ENCODE measurements at regions not wholly inside any gene's neighbourhood (a gene's known extent, or its start where the extent isn't known, plus 50 kb on each side); places are given as distances from the start of the nearest gene placed in this dataset.

DNA sequence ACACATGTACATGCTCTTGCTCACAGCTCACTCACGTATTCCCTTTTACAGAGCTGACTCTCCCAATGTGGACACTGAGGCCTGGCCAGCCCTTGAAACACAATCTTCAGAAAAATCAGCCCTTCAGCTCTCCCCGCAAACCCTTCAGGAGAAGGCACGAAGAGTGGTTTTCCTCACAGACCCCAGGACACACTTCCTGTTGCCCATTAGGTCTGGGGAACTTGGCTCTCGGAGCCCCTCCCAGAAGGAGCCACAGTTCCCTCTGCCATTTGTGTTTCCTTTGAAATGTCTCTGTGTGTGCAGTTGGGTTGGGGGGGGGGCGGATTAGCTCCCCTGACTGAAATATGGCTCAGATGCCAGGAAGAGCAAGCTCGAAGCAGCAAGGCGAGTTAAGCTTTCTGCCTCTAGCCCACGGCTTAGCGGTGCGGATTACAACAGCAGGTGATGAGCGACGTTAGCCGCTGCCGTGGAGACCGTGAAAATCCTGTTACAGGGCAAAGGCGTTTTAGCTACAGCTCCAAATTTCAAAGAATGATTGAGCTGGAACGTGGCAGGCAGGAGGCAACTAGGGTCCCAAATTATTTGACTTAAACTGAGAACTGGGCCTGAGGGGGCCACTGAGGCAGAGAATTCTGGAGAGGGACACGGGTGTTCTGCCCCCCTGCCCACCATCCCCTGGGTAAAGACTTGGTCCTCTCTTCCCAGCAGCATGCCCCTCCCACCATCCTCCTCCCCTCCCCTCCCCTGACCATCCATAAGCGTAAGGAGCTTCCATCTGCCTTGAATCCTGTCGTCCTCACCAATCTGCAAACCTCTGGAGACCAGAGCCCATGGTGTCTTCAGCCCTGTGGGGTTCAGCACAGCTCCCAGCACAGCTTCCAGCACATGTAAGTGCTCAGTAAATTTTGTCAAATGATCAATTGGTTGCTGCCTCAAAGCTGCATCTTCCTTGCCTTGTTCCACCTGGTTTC, 598.6 kb downstream of the BUD13 start:
- no peak for TF ChIP-seq POLR2AphosphoS5 (IDR thresholded peaks at IDR 0.05)
- TF ChIP-seq EP300 (IDR thresholded peaks at IDR 0.05): no peak
- TF ChIP-seq, protein P1, sequence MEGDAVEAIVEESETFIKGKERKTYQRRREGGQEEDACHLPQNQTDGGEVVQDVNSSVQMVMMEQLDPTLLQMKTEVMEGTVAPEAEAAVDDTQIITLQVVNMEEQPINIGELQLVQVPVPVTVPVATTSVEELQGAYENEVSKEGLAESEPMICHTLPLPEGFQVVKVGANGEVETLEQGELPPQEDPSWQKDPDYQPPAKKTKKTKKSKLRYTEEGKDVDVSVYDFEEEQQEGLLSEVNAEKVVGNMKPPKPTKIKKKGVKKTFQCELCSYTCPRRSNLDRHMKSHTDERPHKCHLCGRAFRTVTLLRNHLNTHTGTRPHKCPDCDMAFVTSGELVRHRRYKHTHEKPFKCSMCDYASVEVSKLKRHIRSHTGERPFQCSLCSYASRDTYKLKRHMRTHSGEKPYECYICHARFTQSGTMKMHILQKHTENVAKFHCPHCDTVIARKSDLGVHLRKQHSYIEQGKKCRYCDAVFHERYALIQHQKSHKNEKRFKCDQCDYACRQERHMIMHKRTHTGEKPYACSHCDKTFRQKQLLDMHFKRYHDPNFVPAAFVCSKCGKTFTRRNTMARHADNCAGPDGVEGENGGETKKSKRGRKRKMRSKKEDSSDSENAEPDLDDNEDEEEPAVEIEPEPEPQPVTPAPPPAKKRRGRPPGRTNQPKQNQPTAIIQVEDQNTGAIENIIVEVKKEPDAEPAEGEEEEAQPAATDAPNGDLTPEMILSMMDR (IDR thresholded peaks at IDR 0.05): no peak
- TF ChIP-seq POLR2A (IDR thresholded peaks at IDR 0.05): no peak
- Histone ChIP-seq H3K27ac (no peak overlapping the region), H3K9me3 (no peaks in the 10 kb centered on the region), H3K4me1 (no peaks in the 10 kb centered on the region), H3K36me3 (no peaks in the 10 kb centered on the region), H3K27me3 (peaks cover 19% of the 10 kb centered on the region), H3K4me3 (no peak overlapping the region)
- no peak for DNase-seq (ENCODE audit: low spot score in 2 of 2)
- 60% methylated on average over 20 of the region's 20 CpGs for WGBS

DNA sequence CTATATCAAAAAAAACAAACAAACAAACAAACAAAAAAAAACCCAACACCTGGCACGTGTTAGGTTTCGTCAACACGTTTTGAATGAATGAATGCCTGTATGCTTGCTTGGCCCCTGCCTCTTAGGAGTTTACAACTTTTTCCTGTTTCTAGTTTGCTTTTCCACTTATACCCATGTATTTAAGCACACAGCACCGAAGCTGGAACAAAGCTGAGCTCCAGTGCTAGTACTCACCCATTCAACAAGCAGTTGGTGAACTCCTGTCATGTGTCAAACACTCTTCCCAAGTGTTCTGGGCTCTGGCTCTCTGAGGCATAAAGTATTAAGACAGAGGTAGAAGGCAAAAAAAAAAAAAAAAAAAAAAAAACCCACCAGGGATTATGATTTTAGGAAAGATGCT, 599.3 kb downstream of the BUD13 start:
- 83% methylated on average over 4 of the region's 4 CpGs for WGBS
- DNase-seq (ENCODE audit: low spot score in 2 of 2): no peak
- TF ChIP-seq, protein P1 (IDR thresholded peaks at IDR 0.05): no peak
- TF ChIP-seq EP300 (IDR thresholded peaks at IDR 0.05) (no peak), POLR2AphosphoS5 (IDR thresholded peaks at IDR 0.05) (no peak), POLR2A (IDR thresholded peaks at IDR 0.05) (no peak)
- Histone ChIP-seq H3K36me3 (no peaks in the 10 kb centered on the region), H3K4me3 (no peak overlapping the region), H3K27ac (no peak overlapping the region), H3K9me3 (no peaks in the 10 kb centered on the region), H3K27me3 (peaks cover 19% of the 10 kb centered on the region), H3K4me1 (no peaks in the 10 kb centered on the region)

DNA sequence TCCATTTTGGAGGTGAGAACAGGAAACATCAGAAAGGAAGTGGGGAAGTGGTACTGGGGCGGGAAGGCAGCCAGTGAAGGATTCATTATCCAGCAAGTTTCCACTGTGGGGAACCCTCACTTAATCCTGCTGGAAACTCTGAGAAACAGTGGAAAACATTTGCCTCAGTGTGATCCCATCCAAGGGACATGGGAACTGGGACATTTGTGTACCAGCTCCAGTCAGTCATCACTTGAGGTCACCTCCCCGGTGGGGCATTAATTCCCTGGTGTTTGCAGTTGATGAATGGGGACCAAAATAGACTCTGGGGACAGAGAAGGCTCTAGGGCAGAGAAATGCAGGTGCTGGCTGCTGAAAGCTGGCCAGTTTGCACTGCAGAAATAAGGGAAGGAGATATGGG, 599.9 kb downstream of the BUD13 start:
- 75% methylated on average over 2 of the region's 2 CpGs for WGBS
- TF ChIP-seq POLR2AphosphoS5 (IDR thresholded peaks at IDR 0.05) (no peak), POLR2A (IDR thresholded peaks at IDR 0.05) (no peak), EP300 (IDR thresholded peaks at IDR 0.05) (no peak)
- TF ChIP-seq, protein P1 (IDR thresholded peaks at IDR 0.05): no peak
- H3K4me3 ChIP-seq: no peak overlapping the region
- H3K27me3 ChIP-seq: peaks cover 17% of the 10 kb centered on the region
- H3K27ac ChIP-seq: no peak overlapping the region
- no peaks in the 10 kb centered on the region for H3K36me3 ChIP-seq
- no peaks in the 10 kb centered on the region for H3K4me1 ChIP-seq
- no peak for DNase-seq (ENCODE audit: low spot score in 2 of 2)
- no peaks in the 10 kb centered on the region for H3K9me3 ChIP-seq

DNA sequence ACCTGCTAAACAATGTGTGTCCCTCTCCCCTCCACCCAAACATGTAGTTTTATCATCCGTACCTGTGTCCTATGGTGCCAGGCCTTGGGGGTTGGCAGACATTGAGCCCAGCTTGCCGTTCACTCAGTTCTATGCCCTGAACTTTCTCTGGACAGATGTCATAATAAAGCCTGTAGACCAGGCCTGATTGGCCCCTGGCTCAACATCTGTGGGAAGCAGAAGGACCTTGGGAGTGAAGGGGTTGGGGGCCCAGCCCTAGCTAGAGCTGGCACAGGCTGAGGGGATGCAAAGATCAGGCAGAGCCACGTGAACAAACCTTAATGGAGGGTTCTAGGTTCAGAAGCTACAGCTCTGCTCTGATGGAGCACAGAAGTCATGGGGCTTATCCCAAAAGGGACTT, 600.6 kb downstream of the BUD13 start:
- no peaks in the 10 kb centered on the region for H3K4me1 ChIP-seq
- 75% methylated on average over 2 of the region's 3 CpGs for WGBS
- H3K27me3 ChIP-seq: peaks cover 13% of the 10 kb centered on the region
- H3K27ac ChIP-seq: no peak overlapping the region
- no peaks in the 10 kb centered on the region for H3K9me3 ChIP-seq
- TF ChIP-seq, protein P1 (IDR thresholded peaks at IDR 0.05): no peak
- TF ChIP-seq EP300 (IDR thresholded peaks at IDR 0.05) (no peak), POLR2A (IDR thresholded peaks at IDR 0.05) (no peak), POLR2AphosphoS5 (IDR thresholded peaks at IDR 0.05) (no peak)
- no peak overlapping the region for H3K4me3 ChIP-seq
- H3K36me3 ChIP-seq: no peaks in the 10 kb centered on the region
- DNase-seq (ENCODE audit: low spot score in 2 of 2): no peak

- Histone ChIP-seq H3K9me3 (no peaks in the 10 kb centered on the region), H3K27ac (no peak overlapping the region), H3K4me3 (no peak overlapping the region), H3K27me3 (peaks cover 10% of the 10 kb centered on the region), H3K36me3 (no peaks in the 10 kb centered on the region), H3K4me1 (no peaks in the 10 kb centered on the region)
- DNase-seq (ENCODE audit: low spot score in 2 of 2): no peak
- TF ChIP-seq POLR2AphosphoS5 (IDR thresholded peaks at IDR 0.05): no peak
- TF ChIP-seq POLR2A (IDR thresholded peaks at IDR 0.05): no peak
- 81% methylated on average over 10 of the region's 10 CpGs for WGBS
Measured at GRCh38 chr11:116171271-116172140, 601.3 kb downstream of the BUD13 start.

All from suprapubic skin (tissue), 4 donors.